Glutamatergic neuron (in vitro differentiated cells): ENCODE measurements at regions not wholly inside any gene's neighbourhood (a gene's known extent, or its start where the extent isn't known, plus 50 kb on each side); places are given as distances from the start of the nearest gene placed in this dataset.
"Not testable (repeated sequence)": the region's sequence is repeated elsewhere in the genome, so short reads cannot be mapped to it uniquely, and the experiment has no call there.

Experiments
- DNase-seq: peaks from one replicate; pipeline ENCODE4 v3.0.0; 2022
- H3K27ac Mint-ChIP-seq: one replicate; pipeline ENCODE4 v1.8.0; 2020; ENCODE audit warnings: mild to moderate bottlenecking, mixed read lengths, inconsistent platforms; ENCODE audit not compliant: unreplicated experiment
- H3K27me3 Mint-ChIP-seq: one replicate; pipeline ENCODE4 v1.8.0; 2020; ENCODE audit warnings: mild to moderate bottlenecking, moderate library complexity, mixed read lengths, inconsistent platforms; ENCODE audit not compliant: unreplicated experiment
- H3K36me3 Mint-ChIP-seq: one replicate; pipeline ENCODE4 v1.8.0; 2020; ENCODE audit warnings: mild to moderate bottlenecking, mixed read lengths, inconsistent platforms; ENCODE audit not compliant: unreplicated experiment
- H3K4me1 Mint-ChIP-seq: one replicate; pipeline ENCODE4 v1.8.0; 2020; ENCODE audit warnings: mild to moderate bottlenecking, low read depth, mixed read lengths, inconsistent platforms; ENCODE audit not compliant: unreplicated experiment
- H3K4me3 Mint-ChIP-seq: one replicate; pipeline ENCODE4 v1.8.0; 2020; ENCODE audit warnings: mild to moderate bottlenecking, mixed read lengths, inconsistent platforms; ENCODE audit not compliant: unreplicated experiment
- H3K9me3 Mint-ChIP-seq: one replicate; pipeline ENCODE4 v1.8.0; 2020; ENCODE audit warnings: mild to moderate bottlenecking, moderate library complexity, mixed read lengths, inconsistent platforms; ENCODE audit not compliant: unreplicated experiment
- TF ChIP-seq, protein P1 (sequence below): fragments of 200-600 bp; sonication (generic); IDR thresholded peaks from one replicate; pipeline ENCODE4 v1.5.0; 2021; ENCODE audit not compliant: partially characterized antibody, unreplicated experiment

DNA sequence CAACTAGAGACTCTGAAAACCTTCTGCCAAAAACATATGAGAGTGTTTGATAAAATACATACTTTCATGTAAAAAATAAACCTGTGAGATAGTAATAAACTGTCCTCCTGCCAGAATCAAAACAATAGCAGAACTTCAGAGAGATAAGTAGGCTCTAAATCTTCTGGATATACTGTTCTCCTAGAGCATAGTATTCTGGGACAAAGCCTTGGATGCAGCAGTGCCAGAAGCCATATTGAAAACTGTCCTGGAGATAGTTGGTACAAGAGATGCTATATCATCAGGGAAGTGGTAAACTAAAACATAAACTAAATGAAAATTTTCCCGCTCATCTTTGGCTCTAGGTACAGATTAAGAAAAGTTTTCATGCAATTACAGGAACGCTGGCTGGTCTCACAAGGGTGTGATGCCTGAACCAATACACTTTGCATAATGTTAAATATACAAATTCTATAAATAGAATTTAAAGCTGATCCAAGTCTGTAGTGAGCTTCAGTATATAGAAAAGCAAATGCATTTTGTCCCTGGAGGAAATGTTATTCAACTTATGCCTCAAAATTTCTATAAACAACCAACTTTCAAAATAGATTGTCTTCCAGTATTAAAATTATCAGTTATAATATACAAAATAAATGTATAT, 355.6 kb downstream of the ADAMTS20 start:
- H3K9me3 Mint-ChIP-seq, result no peaks in the 10 kb centered on the region
- H3K4me3 Mint-ChIP-seq, result no peak overlapping the region
- TF ChIP-seq, protein P1, sequence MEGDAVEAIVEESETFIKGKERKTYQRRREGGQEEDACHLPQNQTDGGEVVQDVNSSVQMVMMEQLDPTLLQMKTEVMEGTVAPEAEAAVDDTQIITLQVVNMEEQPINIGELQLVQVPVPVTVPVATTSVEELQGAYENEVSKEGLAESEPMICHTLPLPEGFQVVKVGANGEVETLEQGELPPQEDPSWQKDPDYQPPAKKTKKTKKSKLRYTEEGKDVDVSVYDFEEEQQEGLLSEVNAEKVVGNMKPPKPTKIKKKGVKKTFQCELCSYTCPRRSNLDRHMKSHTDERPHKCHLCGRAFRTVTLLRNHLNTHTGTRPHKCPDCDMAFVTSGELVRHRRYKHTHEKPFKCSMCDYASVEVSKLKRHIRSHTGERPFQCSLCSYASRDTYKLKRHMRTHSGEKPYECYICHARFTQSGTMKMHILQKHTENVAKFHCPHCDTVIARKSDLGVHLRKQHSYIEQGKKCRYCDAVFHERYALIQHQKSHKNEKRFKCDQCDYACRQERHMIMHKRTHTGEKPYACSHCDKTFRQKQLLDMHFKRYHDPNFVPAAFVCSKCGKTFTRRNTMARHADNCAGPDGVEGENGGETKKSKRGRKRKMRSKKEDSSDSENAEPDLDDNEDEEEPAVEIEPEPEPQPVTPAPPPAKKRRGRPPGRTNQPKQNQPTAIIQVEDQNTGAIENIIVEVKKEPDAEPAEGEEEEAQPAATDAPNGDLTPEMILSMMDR, result no peak
- no peaks in the 10 kb centered on the region for H3K36me3 Mint-ChIP-seq
- no peaks in the 10 kb centered on the region for H3K4me1 Mint-ChIP-seq
- H3K27me3 Mint-ChIP-seq, result no peaks in the 10 kb centered on the region
- H3K27ac Mint-ChIP-seq, result no peak overlapping the region
- DNase-seq, result no peak

DNA sequence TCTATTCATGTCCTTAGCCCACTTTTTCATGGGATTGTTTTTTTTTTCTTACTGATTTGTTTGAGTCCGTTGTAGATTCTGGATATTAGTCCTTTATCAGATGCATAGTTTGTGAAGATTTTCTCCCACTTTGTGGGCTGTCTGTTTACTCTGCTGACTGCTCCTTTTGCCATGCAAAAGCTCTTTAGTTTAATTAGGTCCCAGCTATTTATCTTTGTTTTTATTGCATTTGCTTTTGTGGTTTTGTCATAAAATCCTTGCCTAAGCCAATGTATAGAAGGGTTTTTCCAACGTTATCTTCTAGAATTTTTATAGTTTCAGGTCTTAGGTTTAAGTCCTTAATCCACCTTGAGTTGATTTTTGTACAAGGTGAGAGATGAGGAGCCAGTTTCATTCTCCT, 358.9 kb downstream of the ADAMTS20 start:
- H3K27me3 Mint-ChIP-seq, H3K4me1 Mint-ChIP-seq, H3K27ac Mint-ChIP-seq, H3K9me3 Mint-ChIP-seq, DNase-seq, H3K36me3 Mint-ChIP-seq, H3K4me3 Mint-ChIP-seq: not testable (repeated sequence)

- H3K36me3 Mint-ChIP-seq, H3K9me3 Mint-ChIP-seq: not testable (repeated sequence)
Observed at GRCh38 chr12:43192442-43192841, 359.6 kb downstream of the ADAMTS20 start.

DNA sequence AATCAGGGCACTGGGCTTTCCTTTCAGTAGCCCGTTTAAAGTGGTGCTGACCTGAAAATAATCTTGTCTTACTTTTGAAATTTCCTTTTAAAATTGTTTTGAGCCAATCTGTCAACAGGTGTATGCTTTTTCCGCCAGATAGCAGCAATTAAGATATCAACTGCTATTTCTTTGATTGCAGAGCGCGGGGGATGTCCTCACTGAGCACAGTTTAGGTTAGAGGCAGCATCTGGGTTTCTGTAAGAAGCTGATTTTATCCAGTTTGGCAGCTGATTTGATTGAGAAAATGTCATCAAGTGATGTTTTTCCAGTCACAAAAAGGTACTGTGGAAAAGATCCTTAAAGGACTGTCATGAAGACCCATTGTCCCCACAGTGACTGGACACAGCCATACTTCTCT, 371.8 kb downstream of the ADAMTS20 start:
- peaks cover 10% of the 10 kb centered on the region for H3K36me3 Mint-ChIP-seq
- TF ChIP-seq, protein P1, result no peak
- no peaks in the 10 kb centered on the region for H3K4me1 Mint-ChIP-seq

More at GRCh38 chr12:43192442-43192841, 359.6 kb downstream of the ADAMTS20 start:
- H3K27ac Mint-ChIP-seq, H3K4me3 Mint-ChIP-seq, H3K27me3 Mint-ChIP-seq, DNase-seq, H3K4me1 Mint-ChIP-seq: not testable (repeated sequence)

GRCh38 chr12:43179486-43179885, 372.5 kb downstream of the ADAMTS20 start:
- no peaks in the 10 kb centered on the region for H3K27me3 Mint-ChIP-seq

More for the DNA sequence above, 371.8 kb downstream of the ADAMTS20 start:
- Mint-ChIP-seq H3K4me3 (no peak overlapping the region), H3K9me3 (peaks cover 8% of the 10 kb centered on the region), H3K27ac (no peak overlapping the region), H3K27me3 (no peaks in the 10 kb centered on the region)
- no peak for DNase-seq

GRCh38 chr12:43177276-43177675, 374.7 kb downstream of the ADAMTS20 start:
- TF ChIP-seq, protein P1, result no peak
- no peaks in the 10 kb centered on the region for H3K27me3 Mint-ChIP-seq
- peaks cover 6% of the 10 kb centered on the region for H3K9me3 Mint-ChIP-seq
- no peak for DNase-seq
- H3K4me1 Mint-ChIP-seq, result no peaks in the 10 kb centered on the region
- no peak overlapping the region for H3K27ac Mint-ChIP-seq
- H3K36me3 Mint-ChIP-seq, result peaks cover 10% of the 10 kb centered on the region
- no peak overlapping the region for H3K4me3 Mint-ChIP-seq

More at GRCh38 chr12:43179486-43179885, 372.5 kb downstream of the ADAMTS20 start:
- no peak for DNase-seq
- TF ChIP-seq, protein P1, result no peak
- H3K36me3 Mint-ChIP-seq, result peaks cover 10% of the 10 kb centered on the region
- no peak overlapping the region for H3K4me3 Mint-ChIP-seq
- H3K9me3 Mint-ChIP-seq, result peaks cover 8% of the 10 kb centered on the region
- no peak overlapping the region for H3K27ac Mint-ChIP-seq
- H3K4me1 Mint-ChIP-seq, result no peaks in the 10 kb centered on the region
